Fibroblast of peridontal ligament (primary cell): ENCODE measurements at regions not wholly inside any gene's neighbourhood (a gene's known extent, or its start where the extent isn't known, plus 50 kb on each side); places are given as distances from the start of the nearest gene placed in this dataset.

Source experiments
- DNase-seq: peaks from one replicate; pipeline ENCODE4 v3.0.0-alpha.2; 2010; ENCODE audit errors: extremely low read depth

DNA sequence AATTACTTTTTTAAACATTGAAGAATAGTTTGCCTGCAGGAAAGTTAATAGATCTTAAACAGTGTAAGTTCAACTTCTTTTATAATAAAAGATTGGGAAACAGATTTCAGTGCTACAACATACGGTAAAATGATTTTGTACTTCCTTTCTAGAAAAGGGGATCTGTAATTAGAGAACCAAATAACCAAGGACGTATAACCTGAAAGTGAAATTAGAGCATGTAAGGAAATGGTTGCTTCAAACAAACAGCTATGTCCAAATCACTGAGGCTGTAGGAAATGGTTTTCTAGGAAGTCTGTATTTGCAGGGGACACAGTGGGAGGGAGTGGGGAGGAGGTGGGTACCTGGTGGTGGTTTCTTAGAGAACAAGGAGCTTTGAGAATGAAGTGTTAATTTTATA lies 57.9 kb upstream of the EXOC6 start:
- no peak for DNase-seq

DNA sequence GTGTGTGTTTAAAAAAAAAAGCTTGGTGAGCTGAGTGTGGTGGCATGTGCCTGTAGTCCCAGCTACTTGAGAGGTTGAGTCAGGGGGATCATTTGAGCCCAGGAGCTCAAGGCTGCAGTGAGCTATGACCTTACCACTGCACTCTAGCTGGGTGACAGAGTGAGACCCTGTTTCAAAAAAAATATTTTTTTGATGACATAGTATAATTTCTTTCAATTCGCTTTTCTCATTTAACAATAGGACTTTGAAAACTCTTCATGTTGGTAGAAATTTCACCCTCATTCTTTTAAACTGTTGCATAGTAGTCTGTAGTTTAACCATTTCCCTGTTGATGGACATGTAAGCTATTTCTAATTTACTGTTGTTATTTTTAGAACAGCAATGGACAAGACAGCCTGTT lies 55.7 kb upstream of the EXOC6 start:
- DNase-seq, result no peak
